GM21529 (cell line): ENCODE measurements at regions not wholly inside any gene's neighbourhood (a gene's known extent, or its start where the extent isn't known, plus 50 kb on each side); places are given as distances from the start of the nearest gene placed in this dataset.

Source experiments
- ATAC-seq: cut with Tn5 transposase; IDR thresholded peaks from one replicate; pipeline ENCODE4 v1.9.1; 2021; ENCODE audit not compliant: unreplicated experiment

DNA sequence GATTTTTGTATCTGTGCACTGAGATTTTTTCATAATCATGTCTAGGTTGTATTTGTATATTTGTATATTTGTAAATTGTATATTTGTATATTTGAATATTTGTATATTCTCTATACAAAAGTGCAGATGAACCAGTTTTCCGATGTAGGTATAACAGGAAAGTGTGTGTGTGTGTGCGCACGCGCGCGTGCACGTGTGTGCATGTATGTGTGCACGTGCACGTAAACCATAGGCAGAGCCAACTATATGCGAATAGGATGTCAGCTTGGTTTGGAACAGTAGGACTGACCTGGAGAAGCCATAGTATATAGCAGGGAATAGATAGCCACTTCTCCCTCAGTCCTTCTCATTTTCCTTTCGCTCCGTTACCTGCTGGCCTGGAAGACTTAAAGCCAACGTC lies 565.8 kb downstream of the XIRP2 start:
- no peak for ATAC-seq

DNA sequence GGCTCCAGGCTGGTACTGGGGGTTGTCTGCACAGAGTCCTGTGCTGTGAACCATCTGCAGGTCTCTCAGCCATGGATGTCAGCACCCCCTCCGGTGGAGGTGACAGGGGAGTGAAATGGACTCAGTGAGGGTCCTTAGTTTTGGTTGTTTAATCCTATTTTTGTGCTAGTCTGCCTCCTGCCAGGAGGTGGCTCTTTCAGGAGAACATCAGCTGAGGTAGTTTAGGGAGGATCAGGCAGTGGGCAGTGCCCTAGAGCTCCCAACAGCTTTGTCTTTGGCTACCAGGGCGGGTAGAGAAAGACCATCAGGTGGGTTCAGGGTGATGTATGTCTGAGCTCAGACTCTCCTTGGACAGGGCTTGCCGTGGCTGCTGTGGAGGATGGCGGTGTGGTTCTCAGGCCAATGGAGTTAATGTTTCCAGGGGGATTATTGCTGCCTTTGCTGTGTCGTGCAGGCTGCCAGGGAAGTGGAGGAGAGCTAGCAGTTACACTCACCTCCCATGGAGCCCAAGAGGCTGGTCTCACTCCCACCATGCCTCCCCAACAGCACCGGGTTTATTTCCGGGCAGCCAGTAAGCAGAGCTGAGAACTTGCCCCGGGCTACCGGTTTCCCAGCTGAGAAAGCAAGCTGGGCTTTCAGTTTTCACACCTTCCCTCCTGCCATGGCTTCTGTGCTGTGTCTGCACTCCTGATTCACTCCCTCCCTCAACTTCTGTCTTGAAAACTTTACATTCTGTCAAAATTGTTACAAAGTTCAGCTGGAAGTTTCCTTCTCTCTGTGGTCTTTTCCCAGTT lies 563.4 kb downstream of the XIRP2 start:
- no peak for ATAC-seq

DNA sequence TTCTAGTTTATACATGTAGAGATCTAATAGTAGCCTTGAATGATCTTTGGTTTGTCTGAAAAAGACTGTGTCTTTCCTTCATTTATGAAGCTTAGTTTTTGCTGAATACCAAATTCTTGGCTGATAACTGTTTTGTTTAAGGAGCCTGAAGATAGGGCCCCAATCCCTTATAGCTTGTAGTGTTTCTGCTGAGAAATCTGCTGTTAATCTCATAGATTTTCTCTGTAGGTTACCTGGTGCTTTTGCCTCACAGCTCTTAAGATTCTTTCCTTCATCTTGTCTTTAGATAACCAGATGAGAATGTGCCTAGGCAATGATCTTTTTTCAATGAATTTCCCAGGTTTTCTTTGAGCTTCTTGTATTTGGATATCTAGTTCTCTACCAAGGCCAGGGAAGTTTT lies 562.1 kb downstream of the XIRP2 start:
- ATAC-seq = no peak

DNA sequence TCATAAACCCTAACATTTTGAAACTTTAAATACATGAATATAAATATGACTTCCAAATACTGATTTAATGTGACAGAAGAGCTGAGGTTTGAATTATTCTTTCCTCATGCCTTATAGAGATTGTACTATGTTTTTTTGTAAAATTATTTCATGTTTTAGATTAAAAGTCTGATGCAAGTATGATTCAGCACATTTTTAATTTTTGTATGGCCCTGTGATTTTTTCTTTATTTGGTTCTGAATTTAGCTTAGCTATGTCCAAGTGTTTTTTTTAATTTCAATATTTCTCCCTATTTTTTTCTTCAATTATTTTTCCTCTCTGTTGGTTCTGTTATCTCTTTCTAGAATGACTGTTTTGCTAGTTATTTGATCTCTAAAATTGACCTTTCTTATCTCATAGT lies 552.1 kb downstream of the XIRP2 start:
- ATAC-seq = no peak

DNA sequence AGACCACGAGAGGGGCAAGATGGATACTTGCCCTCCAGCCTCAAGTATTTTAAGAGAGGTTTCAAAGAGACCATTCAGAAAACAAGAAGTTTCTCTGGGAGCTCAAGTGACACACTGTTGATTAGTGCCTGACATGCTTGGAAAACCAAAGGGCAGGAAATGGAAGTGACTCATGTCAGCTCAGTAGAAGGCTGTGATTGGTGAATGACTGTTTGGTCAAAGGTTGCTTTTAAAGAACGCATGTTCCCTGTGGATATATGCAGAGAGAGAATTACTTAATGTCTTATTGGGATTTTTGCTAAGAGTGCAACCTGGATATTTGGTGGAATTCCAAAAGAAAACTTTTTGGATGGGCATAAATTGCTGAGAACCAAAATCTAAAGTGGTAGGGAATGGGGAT lies 549.9 kb downstream of the XIRP2 start:
- ATAC-seq = no peak

DNA sequence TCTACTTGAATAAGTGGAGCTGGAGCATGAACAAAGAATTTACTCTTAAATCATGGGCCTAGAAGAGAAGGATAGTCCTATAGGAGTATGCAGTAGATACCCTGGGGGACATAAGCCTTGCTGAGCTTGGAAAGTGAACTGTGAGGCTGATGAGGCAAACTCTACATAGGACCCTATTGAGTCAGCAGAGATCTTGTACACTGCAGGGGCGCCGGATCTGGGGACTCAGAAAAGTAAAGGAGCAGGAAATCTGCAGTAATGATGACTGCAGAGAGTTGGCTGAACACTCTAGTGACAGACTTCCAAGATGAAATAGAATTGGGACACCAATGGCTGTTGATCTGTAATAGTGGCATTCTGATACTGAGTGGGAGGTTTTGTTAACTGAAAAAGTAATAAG lies 543.7 kb downstream of the XIRP2 start:
- ATAC-seq = no peak

DNA sequence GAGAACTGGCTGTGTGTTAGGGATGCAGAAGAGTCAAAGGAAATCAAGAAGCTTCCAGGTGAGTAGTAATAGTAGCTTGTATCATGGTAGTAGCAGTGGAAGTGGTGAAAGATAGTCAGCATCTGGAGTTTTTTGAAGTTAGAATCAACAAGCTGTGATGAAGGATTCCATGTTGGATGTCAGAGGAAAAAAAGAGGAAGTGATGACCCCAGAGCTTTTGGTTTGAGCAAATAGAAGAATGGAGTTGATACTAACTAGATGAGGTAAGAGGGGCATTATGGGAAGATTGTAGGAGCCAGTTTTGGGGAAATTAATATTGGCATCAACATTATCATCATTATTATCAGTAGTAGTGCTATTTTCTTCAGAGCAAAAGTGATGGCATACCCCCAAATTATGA lies 542.2 kb downstream of the XIRP2 start:
- no peak for ATAC-seq

DNA sequence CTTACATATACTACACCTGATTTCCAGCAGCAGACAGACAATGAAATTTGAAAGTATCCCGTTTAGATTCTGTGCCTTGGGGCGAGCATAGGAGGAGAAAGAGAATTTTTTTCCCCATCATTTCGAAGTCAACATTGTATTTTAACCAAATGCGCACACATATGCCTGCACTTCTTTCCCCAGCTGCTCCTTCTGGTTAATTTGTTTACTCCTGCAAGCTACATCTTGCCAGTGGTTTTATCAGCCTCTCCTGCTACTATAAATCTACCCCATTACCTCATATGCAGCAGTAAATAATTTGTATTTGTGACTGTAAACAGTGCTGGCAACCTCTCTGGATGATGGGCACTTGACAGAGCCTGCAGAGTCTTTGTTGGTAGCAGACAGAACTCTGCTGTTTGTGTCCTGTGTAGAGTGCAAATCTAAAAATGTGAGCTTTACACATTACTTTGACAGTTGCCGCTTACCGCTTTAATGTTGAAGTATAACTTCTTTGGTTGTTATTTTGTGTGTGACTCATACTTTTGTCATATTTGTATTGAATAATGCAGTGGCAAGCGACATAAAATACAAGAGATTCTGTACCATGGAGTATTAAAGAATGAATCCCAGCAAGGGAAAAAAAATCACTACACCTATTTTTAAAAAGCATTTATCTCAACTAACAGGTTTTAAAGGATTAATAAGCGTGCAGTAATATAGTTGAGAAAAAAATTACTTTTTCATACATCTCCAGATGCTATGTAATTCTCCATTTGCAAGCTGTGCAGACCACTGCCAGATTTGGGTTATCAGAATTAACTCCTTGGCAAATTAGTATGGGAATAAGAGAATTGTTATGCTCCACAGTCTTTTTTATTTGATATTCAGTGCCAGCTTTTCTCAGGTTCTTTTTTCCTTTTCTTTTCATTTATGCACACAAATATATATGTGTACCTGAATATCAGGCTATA lies 536.8 kb downstream of the XIRP2 start:
- ATAC-seq = no peak

DNA sequence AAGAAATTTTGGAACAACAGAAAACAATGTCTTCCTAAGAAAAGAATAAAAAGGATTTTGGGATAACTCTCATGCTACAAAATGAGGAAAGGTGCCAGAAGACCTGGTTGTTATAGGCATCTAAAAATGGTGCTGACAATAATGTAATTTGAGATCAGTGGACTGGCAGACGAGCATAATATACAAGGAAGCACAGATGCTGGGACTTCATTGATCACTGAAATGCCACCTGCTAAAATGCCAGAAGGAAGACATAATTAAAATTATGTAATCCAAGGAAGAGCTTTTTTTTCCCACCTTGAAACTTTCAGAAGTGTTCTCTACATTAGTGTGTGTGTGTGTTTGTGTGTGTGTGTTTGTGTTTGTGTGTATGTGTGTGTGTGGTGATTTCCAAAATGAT lies 535.9 kb downstream of the XIRP2 start:
- ATAC-seq = no peak

DNA sequence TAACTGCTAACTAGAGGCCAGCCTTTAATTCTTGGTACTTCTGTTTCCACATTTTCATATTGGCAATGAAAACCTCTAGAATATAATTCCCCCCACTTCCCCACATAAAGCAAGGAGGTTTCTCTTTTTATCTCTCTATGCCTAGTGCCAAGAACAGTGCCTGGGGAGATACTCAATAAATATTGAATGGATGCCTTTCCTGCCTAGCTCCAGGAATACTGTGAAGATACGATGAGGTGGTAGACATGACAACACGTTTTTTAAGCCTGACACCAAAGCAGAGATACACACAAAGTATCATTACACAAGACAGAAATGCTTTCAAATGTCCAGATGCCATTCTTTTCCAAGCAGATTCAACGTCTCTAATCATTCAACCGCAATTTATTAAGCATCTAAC lies 535.5 kb downstream of the XIRP2 start:
- no peak for ATAC-seq

DNA sequence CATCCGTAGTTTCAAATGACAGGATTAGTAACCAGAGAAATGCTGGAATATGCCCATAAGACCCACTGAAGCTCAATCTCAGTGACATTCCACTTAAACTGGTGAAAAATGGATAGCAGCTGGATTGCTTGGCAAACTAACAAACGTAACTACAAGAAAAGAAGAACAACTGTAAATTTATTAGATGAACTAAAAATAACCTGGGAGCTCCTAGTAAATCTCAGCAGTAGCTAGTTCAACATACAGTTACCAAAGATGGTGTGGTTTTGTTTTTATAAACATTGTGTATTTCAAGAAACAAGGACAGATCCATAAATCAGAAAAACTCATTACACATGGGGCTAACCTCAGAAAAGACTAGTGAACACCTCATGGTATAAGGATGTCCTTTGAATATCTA lies 531.9 kb downstream of the XIRP2 start:
- ATAC-seq = no peak

DNA sequence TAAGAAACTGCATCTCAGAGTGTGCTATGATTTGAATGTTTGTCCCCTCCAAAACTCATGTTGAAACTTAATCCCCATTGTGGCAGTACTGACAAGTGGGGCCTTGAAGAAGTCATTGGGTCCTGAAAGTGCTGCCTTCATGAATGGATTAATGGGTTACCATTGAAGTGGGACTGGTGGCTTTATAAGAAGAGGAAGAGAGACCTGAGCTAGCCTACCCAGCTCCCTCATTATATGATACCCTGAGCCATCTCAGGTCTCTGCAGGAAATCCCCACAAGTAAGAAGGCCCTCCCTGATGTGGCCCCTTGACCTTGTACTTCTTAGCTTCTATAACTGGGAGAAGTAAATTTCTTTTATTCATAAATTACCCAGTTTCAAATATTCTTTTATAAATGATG lies 526.8 kb downstream of the XIRP2 start:
- no peak for ATAC-seq

DNA sequence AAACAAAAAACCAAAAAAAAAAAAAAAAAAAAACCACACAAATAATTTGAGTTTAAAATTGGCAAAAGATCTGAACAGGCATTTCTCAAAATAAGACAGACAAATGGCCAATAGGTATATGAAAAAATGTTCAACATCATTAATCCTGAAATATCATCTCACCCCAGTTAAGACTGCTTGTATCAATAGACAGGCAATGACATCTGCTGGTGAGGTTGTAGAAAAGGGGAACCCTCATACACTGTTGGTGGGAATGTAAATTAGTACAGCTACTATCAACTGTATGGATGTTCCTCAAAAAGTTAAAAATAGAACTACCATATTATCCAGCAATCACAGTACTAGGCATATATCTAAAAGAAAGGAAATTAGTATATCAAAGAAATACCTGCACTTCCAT lies 523.1 kb downstream of the XIRP2 start:
- ATAC-seq = no peak

DNA sequence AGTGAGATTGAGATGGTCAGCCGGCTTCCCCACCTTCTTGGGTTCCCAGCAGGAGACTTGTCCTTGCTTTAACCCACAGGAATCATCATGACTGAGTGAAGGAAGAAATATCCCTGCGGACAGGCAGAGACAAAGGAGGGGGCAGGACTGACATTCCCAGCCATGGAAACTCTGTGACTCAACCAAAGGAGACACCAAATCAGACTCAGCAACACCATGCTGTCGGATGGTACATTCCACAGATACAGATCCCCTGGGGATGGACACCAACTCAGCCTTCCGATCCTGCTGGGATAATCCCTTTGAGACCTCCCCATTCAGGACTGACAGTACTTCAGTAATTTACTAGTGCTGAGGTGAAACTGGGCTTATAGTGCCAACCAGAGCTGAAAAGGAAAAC lies 518.3 kb downstream of the XIRP2 start:
- ATAC-seq = no peak

DNA sequence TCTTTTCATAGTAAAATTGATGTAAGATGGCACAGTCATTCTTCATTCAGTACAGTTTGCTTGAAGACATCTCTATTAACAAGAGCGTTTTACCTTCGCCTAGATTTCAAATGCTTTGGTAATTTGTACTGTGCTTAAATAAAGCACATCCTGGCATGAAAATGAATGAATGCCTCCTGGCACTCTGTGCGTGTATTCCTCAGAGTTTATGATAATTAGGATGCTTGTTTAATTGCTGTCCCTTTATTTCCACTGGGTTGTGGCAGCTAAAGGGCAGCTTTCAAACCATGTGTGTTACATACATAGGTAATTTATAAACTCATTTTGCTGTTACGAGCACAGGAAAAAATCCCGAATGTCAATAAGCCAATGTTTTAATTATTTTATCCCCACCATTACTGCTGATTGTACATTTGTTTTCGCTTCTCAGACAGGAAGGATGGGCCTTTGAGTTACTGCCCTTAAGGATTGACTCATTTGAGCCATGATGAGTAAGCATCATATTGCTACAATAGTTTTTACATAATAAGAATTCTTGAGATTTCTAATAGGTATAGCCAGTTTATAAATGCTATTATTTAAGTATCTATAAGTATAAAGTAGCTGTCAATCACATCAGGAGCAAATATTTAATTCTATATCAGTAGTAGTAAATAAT lies 516.5 kb downstream of the XIRP2 start:
- no peak for ATAC-seq

DNA sequence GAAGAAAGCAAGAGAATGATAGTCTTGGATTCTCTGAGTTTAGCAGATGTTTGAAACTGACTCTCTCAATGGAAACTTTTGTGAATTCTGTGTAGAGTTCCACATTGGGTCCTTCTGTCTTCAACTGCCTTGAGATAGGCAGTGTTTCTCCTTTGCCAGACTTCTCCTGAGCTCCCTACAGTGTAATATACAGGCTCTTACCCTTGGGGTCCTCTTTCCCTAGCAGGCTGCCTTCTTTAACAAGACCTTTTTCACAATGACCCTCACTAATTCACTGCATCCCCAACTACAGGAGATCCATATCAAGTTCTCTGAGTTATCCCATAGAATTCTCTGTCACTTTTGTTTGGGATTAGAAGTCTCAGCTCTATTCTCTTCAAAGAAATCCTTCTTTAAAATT lies 513.0 kb downstream of the XIRP2 start:
- no peak for ATAC-seq

DNA sequence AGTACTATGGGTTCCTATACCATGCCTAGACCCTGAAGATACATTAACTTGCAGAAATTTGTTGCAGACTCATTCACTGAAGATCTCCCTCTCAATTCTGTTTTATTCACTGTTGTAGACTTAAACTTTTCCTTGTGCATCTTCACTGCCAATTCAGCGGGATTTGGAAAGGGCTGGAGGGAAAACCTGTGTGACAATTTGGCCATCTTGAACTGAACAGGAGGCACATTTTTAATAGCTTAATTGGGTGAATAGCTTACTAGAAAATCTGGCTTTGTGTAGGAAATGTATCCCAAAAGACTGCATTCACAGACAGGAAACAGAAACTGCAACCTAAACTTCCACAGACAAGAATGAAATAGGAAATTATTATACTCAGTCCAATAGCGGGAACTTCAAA lies 512.3 kb downstream of the XIRP2 start:
- ATAC-seq = no peak

DNA sequence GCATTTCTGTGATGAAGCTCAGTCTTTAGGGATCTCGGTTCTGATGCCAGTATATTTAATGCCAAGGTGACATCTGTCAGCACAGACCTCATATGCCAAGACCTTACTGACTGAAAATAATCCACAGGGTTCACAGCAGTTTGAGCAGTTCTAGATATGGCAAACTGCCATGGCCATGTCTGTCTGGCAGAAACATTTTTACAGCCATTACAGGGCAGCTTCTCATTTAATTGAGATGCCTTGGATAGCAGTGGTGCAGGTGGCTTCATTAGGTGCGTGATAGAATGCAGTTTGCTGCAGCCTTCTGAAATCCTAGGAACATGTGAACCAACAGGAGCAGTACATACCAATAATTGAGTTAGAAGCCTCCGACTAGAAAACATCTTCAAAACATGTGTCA lies 510.6 kb downstream of the XIRP2 start:
- no peak for ATAC-seq

DNA sequence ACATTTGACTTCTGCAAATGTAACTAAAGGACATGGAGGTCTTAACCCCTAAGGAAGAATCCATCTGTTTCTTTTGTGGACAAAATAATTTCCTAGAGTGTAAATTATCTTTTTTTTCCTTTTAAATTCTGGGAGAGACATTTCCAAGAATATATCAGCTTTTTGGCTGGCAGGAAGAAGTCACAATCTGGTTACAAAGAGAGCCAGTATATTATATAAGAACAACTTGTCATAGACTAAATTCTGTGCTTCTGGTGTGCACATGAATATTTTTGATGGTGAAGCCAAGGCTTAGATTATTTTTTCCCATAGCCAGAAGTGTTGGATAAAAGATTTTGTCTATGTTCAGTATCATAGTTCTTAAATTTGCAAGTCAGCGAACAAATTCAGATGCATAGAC lies 500.6 kb downstream of the XIRP2 start:
- ATAC-seq = no peak

DNA sequence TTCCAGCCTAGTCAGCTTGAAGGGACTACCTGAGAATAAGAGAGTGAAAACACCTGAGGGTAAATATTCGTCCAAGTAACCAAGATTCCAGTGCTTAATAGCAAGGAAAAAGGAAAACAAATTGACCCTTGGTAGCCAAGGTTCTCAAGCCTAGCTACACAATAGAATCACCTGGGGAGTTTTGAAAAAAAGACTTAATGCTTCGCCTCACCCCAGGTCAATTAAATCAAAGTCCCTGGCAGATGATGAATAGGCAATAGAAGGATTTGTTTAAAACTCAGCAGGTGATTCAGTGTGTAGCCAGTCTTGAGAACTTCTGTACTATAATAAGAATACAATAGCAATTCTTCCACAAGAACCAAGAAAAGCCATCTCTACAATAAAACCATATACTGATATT lies 500.2 kb downstream of the XIRP2 start:
- no peak for ATAC-seq

DNA sequence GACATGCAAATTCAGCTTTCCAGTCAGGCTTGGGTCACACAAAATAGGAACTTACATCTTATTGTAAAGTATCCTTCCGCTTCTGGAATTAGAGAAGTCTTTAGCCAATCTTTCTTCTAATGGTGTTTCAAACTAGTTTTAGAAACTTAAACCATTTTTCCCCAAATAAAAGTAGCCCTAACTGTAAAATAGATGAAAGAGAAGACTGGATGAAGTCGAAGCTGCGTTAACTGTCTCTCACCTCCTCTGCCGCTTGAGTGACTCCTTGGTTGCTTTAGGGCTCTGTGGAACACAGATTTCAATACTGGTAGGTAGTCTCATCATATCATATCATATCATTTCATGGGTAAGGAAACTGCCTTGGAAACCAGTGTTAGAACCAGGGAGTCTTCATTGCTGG lies 498.4 kb downstream of the XIRP2 start:
- no peak for ATAC-seq
